Naive thymus-derived CD4-positive, alpha-beta T cell (primary cell): ENCODE measurements at regions not wholly inside any gene's neighbourhood (a gene's known extent, or its start where the extent isn't known, plus 50 kb on each side); places are given as distances from the start of the nearest gene placed in this dataset.

Experiments
- ATAC-seq: fragments of 150-1000 bp; cut with Tn5 transposase; 2 replicates; pipeline ENCODE4 v1.10.0; 2021; ENCODE audit warnings: mild to moderate bottlenecking, moderate library complexity
- CTCF ChIA-PET: fragments of 350-600 bp; sonication (Branson Sonifier 250); formaldehyde crosslinking; loops from one replicate; lab custom pipeline; 2021; ENCODE audit warnings: antibody characterized with exemption; lab: Charles Lee
- POLR2A ChIA-PET: fragments of 350-600 bp; sonication (Branson Sonifier 250); formaldehyde crosslinking; loops from one replicate; lab custom pipeline; 2021; ENCODE audit warnings: antibody characterized with exemption, inconsistent platforms; lab: Charles Lee
- DNase-seq, 9 donors: peaks; one replicate each; pipeline versions ENCODE4 v3.0.0 to v3.0.0-alpha.2; 2020 to 2022; ENCODE audit warnings: mixed read lengths in 1 of 9
- H3K27ac ChIP-seq: one replicate; pipeline ENCODE4 v1.7.0; 2013; ENCODE audit warnings: mild to moderate bottlenecking, low read depth, low read length, moderate library complexity
- H3K27me3 ChIP-seq, 2 donors: one replicate each; pipeline ENCODE4 v1.7.0; 2013; ENCODE audit warnings: low read length in 2 of 2, mild to moderate bottlenecking in 2 of 2, moderate library complexity in 2 of 2; ENCODE audit not compliant: control insufficient read depth in 2 of 2, insufficient read depth in 2 of 2
- H3K36me3 ChIP-seq, 3 experiments: 1 replicate in 2 of 3; 2 replicates in 1 of 3; pipeline ENCODE4 v1.7.0; 2013; ENCODE audit warnings: low read length in 3 of 3, mild to moderate bottlenecking in 3 of 3, moderate library complexity in 1 of 3; ENCODE audit not compliant: insufficient read depth in 3 of 3, control insufficient read depth in 2 of 3
- H3K4me1 ChIP-seq, 2 donors: one replicate each; pipeline ENCODE4 v1.7.0; 2013; ENCODE audit warnings: low read length in 2 of 2, mild to moderate bottlenecking in 2 of 2, moderate library complexity in 1 of 2; ENCODE audit not compliant: control insufficient read depth in 2 of 2, insufficient read depth in 2 of 2
- H3K4me3 ChIP-seq: 2 replicates; pipeline ENCODE4 v1.7.0; 2013; ENCODE audit warnings: mild to moderate bottlenecking, low read length
- H3K9me3 ChIP-seq, 3 experiments: 1 replicate in 2 of 3; 2 replicates in 1 of 3; pipeline ENCODE4 v1.7.0; 2013; ENCODE audit warnings: low read length in 3 of 3; ENCODE audit not compliant: control insufficient read depth in 2 of 3
- H3K27ac Mint-ChIP-seq, 9 donors: one replicate each; pipeline ENCODE4 v1.8.0; 2020 to 2022; ENCODE audit warnings: mixed read lengths in 9 of 9, mild to moderate bottlenecking in 8 of 9, moderate library complexity in 5 of 9, inconsistent platforms in 2 of 9
- H3K27me3 Mint-ChIP-seq, 5 donors: one replicate each; pipeline ENCODE4 v1.8.0; 2021 to 2022; ENCODE audit warnings: mixed read lengths in 5 of 5, mild to moderate bottlenecking in 1 of 5
- H3K36me3 Mint-ChIP-seq, 5 donors: one replicate each; pipeline ENCODE4 v1.8.0; 2020 to 2022; ENCODE audit warnings: mixed read lengths in 5 of 5, mild to moderate bottlenecking in 3 of 5, inconsistent platforms in 1 of 5
- H3K4me1 Mint-ChIP-seq, 7 donors: one replicate each; pipeline ENCODE4 v1.8.0; 2020 to 2022; ENCODE audit warnings: mixed read lengths in 7 of 7, mild to moderate bottlenecking in 3 of 7, inconsistent platforms in 1 of 7
- H3K4me3 Mint-ChIP-seq, 10 donors: one replicate each; pipeline ENCODE4 v1.8.0; 2020 to 2022; ENCODE audit warnings: mild to moderate bottlenecking in 10 of 10, mixed read lengths in 10 of 10, moderate library complexity in 6 of 10, inconsistent platforms in 2 of 10
- H3K9me3 Mint-ChIP-seq, 11 donors: one replicate each; pipeline ENCODE4 v1.8.0; 2020 to 2022; ENCODE audit warnings: mixed read lengths in 11 of 11, mild to moderate bottlenecking in 4 of 11, inconsistent platforms in 1 of 11, moderate library complexity in 1 of 11
- intact Hi-C, 2 donors: fragments of 100-400 bp; cut with micrococcal nuclease; formaldehyde crosslinking; loops; one replicate each; pipeline ENCODE4 v1.15.1; 2023

DNA sequence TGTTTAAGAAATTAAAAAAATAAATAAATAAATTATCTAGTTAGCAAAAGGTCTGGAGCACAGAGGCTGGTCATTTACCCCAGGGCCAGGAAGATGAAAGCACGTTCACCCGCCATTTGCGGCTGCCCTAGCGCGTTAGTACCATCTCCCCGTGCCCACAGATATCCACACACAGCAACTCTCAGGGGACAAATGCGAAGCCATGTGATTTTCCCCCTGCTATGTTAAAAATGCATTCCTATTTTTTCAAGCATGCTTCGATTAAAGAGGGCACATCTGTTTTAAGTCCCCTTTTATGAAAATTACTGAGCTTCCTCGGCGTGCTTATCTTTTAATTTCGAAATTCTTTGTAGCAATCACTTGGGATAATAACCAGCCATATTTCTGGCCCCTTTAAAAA, 56.9 kb upstream of the PIWIL1 start:
- CTCF ChIA-PET = interaction anchor here (1.0 to 1.5 kb wide), 5 partner anchors 11 to 467 kb away, joined by 3 to 5 read pairs (median 3); no protein-coding TSS in a partner anchor

DNA sequence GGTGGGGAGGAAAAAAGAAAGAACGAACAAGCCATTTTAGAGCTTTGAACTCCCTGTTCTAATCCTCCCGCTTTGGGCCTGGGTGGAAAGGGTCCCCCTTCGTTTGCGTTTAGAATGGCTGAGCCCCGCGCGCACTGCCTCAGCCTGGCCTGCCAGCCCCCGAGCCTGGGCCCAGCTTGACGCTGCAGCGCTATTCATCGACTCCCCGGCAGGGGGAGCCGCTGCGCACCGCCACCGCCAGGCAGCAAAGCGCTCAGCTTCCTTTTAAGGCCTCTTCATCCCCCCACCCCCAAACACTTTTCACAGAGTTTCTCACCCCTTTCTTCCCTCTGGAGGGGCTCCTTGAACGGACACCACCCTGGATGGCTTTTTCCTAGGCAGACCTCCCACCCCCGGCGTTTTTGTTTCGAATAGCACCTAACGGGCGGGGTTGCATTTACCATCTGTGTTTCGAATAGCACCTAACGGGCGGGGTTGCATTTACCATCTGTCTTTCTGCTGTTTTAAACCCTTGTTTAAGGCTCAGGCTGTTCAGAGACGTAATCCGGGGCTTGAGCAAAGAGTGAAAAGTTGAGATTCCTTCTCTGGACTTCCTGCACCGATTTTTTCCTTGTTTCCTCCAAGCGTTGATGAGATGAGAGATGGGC, 56.4 kb upstream of the PIWIL1 start:
- Mint-ChIP-seq H3K27me3 (peaks cover 0 to 34% (median 4%) of the 10 kb centered on the region in 5 donors), H3K4me3 (peak overlapping the region in 4 of 10 donors; percentile 15 to 58 (median 51)), H3K9me3 (peaks cover 0 to 20% (median 3%) of the 10 kb centered on the region in 11 donors), H3K27ac (no peak overlapping the region), H3K4me1 (peaks cover 0 to 13% (median 6%) of the 10 kb centered on the region in 7 donors), H3K36me3 (peaks cover 0 to 4% (median 0%) of the 10 kb centered on the region in 5 donors)
- DNase-seq = peak in 8 of 9 donors; percentile 4 to 46 (median 42)
- POLR2A ChIA-PET = no interaction called here
- CTCF ChIA-PET = interaction anchor here (1.0 to 1.5 kb wide), 6 partner anchors 11 to 466 kb away, joined by 3 to 5 read pairs (median 3); no protein-coding TSS in a partner anchor
- peaks cover 0 to 4% of the 10 kb centered on the region in 2 donors for H3K4me1 ChIP-seq
- no peak overlapping the region for H3K4me3 ChIP-seq
- H3K27me3 ChIP-seq = no peaks in the 10 kb centered on the region
- peak; percentile 64 for ATAC-seq
- intact Hi-C loops = loop anchor here in 1 of 2 donors (1.0 kb wide), 2 partner anchors 54 to 234 kb away; no protein-coding TSS in a partner anchor
- H3K36me3 ChIP-seq = no peaks in the 10 kb centered on the region
- no peak overlapping the region for H3K27ac ChIP-seq
- no peaks in the 10 kb centered on the region for H3K9me3 ChIP-seq

More for the DNA sequence above, 56.9 kb upstream of the PIWIL1 start:
- no peaks in the 10 kb centered on the region for H3K36me3 ChIP-seq
- POLR2A ChIA-PET = no interaction called here
- H3K27ac Mint-ChIP-seq = no peak overlapping the region
- H3K36me3 Mint-ChIP-seq = peaks cover 0 to 4% (median 0%) of the 10 kb centered on the region in 5 donors
- H3K9me3 ChIP-seq = no peaks in the 10 kb centered on the region
- intact Hi-C loops = loop anchor here in 1 of 2 donors (1.0 kb wide), 2 partner anchors 55 to 233 kb away; no protein-coding TSS in a partner anchor
- DNase-seq (no peak), ATAC-seq (no peak)
- H3K27me3 Mint-ChIP-seq = peaks cover 0 to 29% (median 0%) of the 10 kb centered on the region in 5 donors
- peak overlapping the region in 1 of 10 donors; percentile 59 for H3K4me3 Mint-ChIP-seq
- no peak overlapping the region for H3K4me3 ChIP-seq
- H3K27me3 ChIP-seq = no peaks in the 10 kb centered on the region
- H3K27ac ChIP-seq = no peak overlapping the region
- H3K9me3 Mint-ChIP-seq = peaks cover 0 to 20% (median 3%) of the 10 kb centered on the region in 11 donors
- H3K4me1 Mint-ChIP-seq = peaks cover 0 to 13% (median 6%) of the 10 kb centered on the region in 7 donors
- peaks cover 0 to 4% of the 10 kb centered on the region in 2 donors for H3K4me1 ChIP-seq

DNA sequence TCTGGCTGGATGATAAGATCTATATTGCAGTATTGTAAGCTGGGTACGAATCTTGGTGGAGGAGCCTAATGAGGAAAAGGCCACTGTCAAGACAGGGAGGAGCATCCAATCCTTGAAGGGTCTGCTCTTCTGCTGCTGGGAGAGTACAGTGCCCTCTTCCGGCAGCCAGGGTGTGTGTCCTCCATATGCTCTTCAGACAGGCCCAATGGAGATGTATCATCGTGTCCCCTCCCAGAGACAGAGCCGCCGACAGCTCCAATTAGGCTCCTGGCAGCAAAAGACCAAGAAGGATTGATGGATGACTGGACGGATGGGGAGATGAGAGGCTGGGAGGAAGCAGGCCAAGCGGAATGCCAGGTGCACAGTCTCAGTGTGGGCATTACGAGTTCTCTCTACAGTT, 51.6 kb upstream of the PIWIL1 start:
- POLR2A ChIA-PET = no interaction called here
- intact Hi-C loops = no loop called here
- Histone ChIP-seq H3K9me3 (no peaks in the 10 kb centered on the region), H3K27me3 (no peaks in the 10 kb centered on the region), H3K36me3 (no peaks in the 10 kb centered on the region), H3K4me3 (no peak overlapping the region), H3K4me1 (peaks cover 0 to under 1% of the 10 kb centered on the region in 2 donors), H3K27ac (no peak overlapping the region)
- CTCF ChIA-PET = no interaction called here
- Mint-ChIP-seq H3K9me3 (peaks cover 0 to 28% (median 5%) of the 10 kb centered on the region in 11 donors), H3K27me3 (peaks cover 0 to 41% (median 11%) of the 10 kb centered on the region in 5 donors), H3K36me3 (peaks cover 0 to 2% (median 0%) of the 10 kb centered on the region in 5 donors), H3K27ac (no peak overlapping the region), H3K4me1 (peaks cover 0 to 6% (median 0%) of the 10 kb centered on the region in 7 donors), H3K4me3 (no peak overlapping the region)
- no peak for DNase-seq
- no peak for ATAC-seq

DNA sequence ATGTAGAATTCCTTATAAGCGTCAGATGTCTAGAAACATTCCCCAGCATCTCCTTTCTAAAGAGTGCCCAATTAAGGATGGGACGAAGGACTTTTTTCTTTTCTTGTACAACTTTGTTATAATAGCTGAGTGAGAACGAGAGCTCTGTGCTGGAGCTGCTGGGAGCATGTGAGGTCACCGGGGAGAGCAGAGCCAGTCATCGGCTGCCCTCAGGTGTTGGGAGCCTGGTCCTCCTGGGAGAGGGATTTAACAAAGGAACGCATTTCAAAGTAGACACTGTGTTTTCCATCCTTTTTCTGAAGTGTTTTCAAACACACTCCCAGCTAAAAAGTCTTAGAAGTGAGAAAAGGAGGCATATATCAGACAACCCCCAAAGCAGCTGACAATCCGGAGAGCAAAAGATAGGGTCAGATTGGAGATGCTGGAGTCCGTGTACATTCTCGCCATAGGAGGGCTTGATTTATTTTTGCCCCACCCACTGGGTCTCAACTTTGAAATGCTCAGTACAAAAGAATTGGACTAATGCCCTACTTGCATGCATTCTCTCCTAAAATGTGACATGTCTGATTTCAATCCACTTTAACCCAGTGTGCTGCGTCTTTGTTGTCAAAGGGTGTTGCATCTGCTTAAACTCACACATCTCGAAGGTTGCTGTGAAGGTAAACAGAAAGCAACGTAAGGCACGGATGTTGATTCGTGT, 50.8 kb upstream of the PIWIL1 start:
- Histone ChIP-seq H3K27ac (no peak overlapping the region), H3K4me3 (no peak overlapping the region), H3K36me3 (no peaks in the 10 kb centered on the region), H3K4me1 (no peaks in the 10 kb centered on the region), H3K9me3 (no peaks in the 10 kb centered on the region), H3K27me3 (no peaks in the 10 kb centered on the region)
- H3K4me1 Mint-ChIP-seq = no peaks in the 10 kb centered on the region
- peaks cover 0 to 42% (median 11%) of the 10 kb centered on the region in 5 donors for H3K27me3 Mint-ChIP-seq
- H3K9me3 Mint-ChIP-seq = peaks cover 0 to 30% (median 10%) of the 10 kb centered on the region in 11 donors
- CTCF ChIA-PET = no interaction called here
- DNase-seq (no peak), ATAC-seq (no peak)
- no peak overlapping the region for H3K4me3 Mint-ChIP-seq
- H3K27ac Mint-ChIP-seq = no peak overlapping the region
- POLR2A ChIA-PET = no interaction called here
- H3K36me3 Mint-ChIP-seq = peaks cover 0 to under 1% (median 0%) of the 10 kb centered on the region in 5 donors
- intact Hi-C loops = no loop called here
